Fibroblast of lung (primary cell): ENCODE measurements at regions not wholly inside any gene's neighbourhood (a gene's known extent, or its start where the extent isn't known, plus 50 kb on each side); places are given as distances from the start of the nearest gene placed in this dataset.

Experiments used
- DNase-seq, 2 donors: peaks; one replicate each; pipeline versions ENCODE4 v3.0.0 to v3.0.0-alpha.2; 2010; ENCODE audit warnings: low read depth in 2 of 2
- H2AFZ ChIP-seq: 2 replicates; pipeline ENCODE4 v1.5.1; 2012; ENCODE audit warnings: low read length, control low read depth, inconsistent platforms
- H3K27ac ChIP-seq: 2 replicates; pipeline ENCODE4 v1.5.1; 2011; ENCODE audit warnings: low read length, control low read depth; ENCODE audit not compliant: insufficient read depth
- H3K27me3 ChIP-seq: 2 replicates; pipeline ENCODE4 v1.5.1; 2011; ENCODE audit warnings: mild to moderate bottlenecking, low read length; ENCODE audit not compliant: control insufficient read depth, insufficient read depth
- H3K36me3 ChIP-seq: 2 replicates; pipeline ENCODE4 v1.5.1; 2011; ENCODE audit warnings: low read length; ENCODE audit not compliant: control insufficient read depth, insufficient read depth
- H3K4me1 ChIP-seq: 2 replicates; pipeline ENCODE4 v1.5.1; 2011; ENCODE audit warnings: low read length; ENCODE audit not compliant: control insufficient read depth, insufficient read depth; ENCODE audit errors: extremely low read depth
- H3K4me2 ChIP-seq: 2 replicates; pipeline ENCODE4 v1.5.1; 2011; ENCODE audit warnings: low read length, control low read depth; ENCODE audit not compliant: insufficient read depth; ENCODE audit errors: extremely low read depth
- H3K4me3 ChIP-seq, 4 experiments: fragments of 200-600 bp in 1 of 4; sonication (generic) in 1 of 4; replicated peaks in 1 of 4; 2 replicates each; pipeline ENCODE4 v1.5.1; 2011 to 2016; ENCODE audit warnings: low read length in 4 of 4, low read depth in 3 of 4, mild to moderate bottlenecking in 3 of 4, control low read depth in 2 of 4, inconsistent platforms in 1 of 4, mixed read lengths in 1 of 4; ENCODE audit not compliant: insufficient read depth in 1 of 4; ENCODE audit errors: control extremely low read depth in 1 of 4
- H3K79me2 ChIP-seq: 2 replicates; pipeline ENCODE4 v1.5.1; 2012; ENCODE audit warnings: mild to moderate bottlenecking, low read length, inconsistent platforms; ENCODE audit not compliant: control insufficient read depth, insufficient read depth
- H3K9ac ChIP-seq: 2 replicates; pipeline ENCODE4 v1.5.1; 2011; ENCODE audit warnings: mild to moderate bottlenecking, low read length, control low read depth; ENCODE audit not compliant: insufficient read depth
- H3K9me3 ChIP-seq: 2 replicates; pipeline ENCODE4 v1.5.1; 2012; ENCODE audit warnings: low read depth, low read length; ENCODE audit not compliant: control insufficient read depth, insufficient read depth
- H4K20me1 ChIP-seq: 2 replicates; pipeline ENCODE4 v1.5.1; 2011; ENCODE audit warnings: low read length; ENCODE audit not compliant: control insufficient read depth, insufficient read depth; ENCODE audit errors: extremely low read depth
- CTCF ChIP-seq, 2 donors: IDR thresholded peaks in 1 of 2; conservative IDR thresholded peaks in 1 of 2; 1 replicate in 1 of 2; 2 replicates in 1 of 2; pipeline ENCODE4 v1.5.1; 2011 to 2012; ENCODE audit warnings: low read length in 2 of 2, control low read depth in 1 of 2, inconsistent platforms in 1 of 2, low read depth in 1 of 2, mild to moderate bottlenecking in 1 of 2
- EZH2 ChIP-seq: IDR thresholded peaks from 2 replicates; pipeline ENCODE4 v1.5.1; 2012; ENCODE audit warnings: low read length, control low read depth, mild to moderate bottlenecking; ENCODE audit errors: missing control alignments

GRCh38 chr5:163619273-163619934, 114.0 kb downstream of the MAT2B start:
- Histone ChIP-seq H3K9me3 (no peaks in the 10 kb centered on the region), H2AFZ (no peak overlapping the region), H3K36me3 (no peaks in the 10 kb centered on the region), H3K27ac (no peak overlapping the region), H3K27me3 (no peaks in the 10 kb centered on the region), H4K20me1 (no peaks in the 10 kb centered on the region), H3K79me2 (no peaks in the 10 kb centered on the region), H3K4me2 (no peak overlapping the region), H3K9ac (no peak overlapping the region), H3K4me3 (no peak overlapping the region), H3K4me1 (peaks cover 2% of the 10 kb centered on the region)
- TF ChIP-seq CTCF (conservative IDR thresholded peaks at IDR 0.05 in 1 of 2, IDR thresholded peaks at IDR 0.05 in 1 of 2; ENCODE audit: low read depth in 1 of 2, low read length in 2 of 2), result no peak
- TF ChIP-seq EZH2, result no peak
- DNase-seq, result no peak

- peaks cover 2% of the 10 kb centered on the region for H3K4me1 ChIP-seq
- no peak overlapping the region for H3K4me2 ChIP-seq
- H3K36me3 ChIP-seq, result no peaks in the 10 kb centered on the region
- TF ChIP-seq CTCF (conservative IDR thresholded peaks at IDR 0.05 in 1 of 2, IDR thresholded peaks at IDR 0.05 in 1 of 2; ENCODE audit: low read depth in 1 of 2, low read length in 2 of 2) (no peak), EZH2 (no peak)
- no peak for DNase-seq
- H3K4me3 ChIP-seq, result no peak overlapping the region
- H3K27ac ChIP-seq, result no peak overlapping the region
- peak overlapping the region; percentile 17 for H2AFZ ChIP-seq
- H4K20me1 ChIP-seq, result no peaks in the 10 kb centered on the region
- H3K79me2 ChIP-seq, result no peaks in the 10 kb centered on the region
- no peaks in the 10 kb centered on the region for H3K9me3 ChIP-seq
- no peaks in the 10 kb centered on the region for H3K27me3 ChIP-seq
- no peak overlapping the region for H3K9ac ChIP-seq
Measured at GRCh38 chr5:163619951-163620350, 114.5 kb downstream of the MAT2B start.

- no peak for TF ChIP-seq CTCF (conservative IDR thresholded peaks at IDR 0.05 in 1 of 2, IDR thresholded peaks at IDR 0.05 in 1 of 2; ENCODE audit: low read depth in 1 of 2, low read length in 2 of 2)
- TF ChIP-seq EZH2, result no peak
Measured at GRCh38 chr5:163622799-163623198, 117.4 kb downstream of the MAT2B start.

More at GRCh38 chr5:163622799-163623198, 117.4 kb downstream of the MAT2B start:
- Histone ChIP-seq H3K4me2 (no peak overlapping the region), H3K27me3 (no peaks in the 10 kb centered on the region), H3K4me1 (no peaks in the 10 kb centered on the region), H3K36me3 (no peaks in the 10 kb centered on the region), H4K20me1 (no peaks in the 10 kb centered on the region), H3K9me3 (no peaks in the 10 kb centered on the region), H3K9ac (no peak overlapping the region), H3K4me3 (no peak overlapping the region), H2AFZ (no peak overlapping the region), H3K79me2 (no peaks in the 10 kb centered on the region), H3K27ac (no peak overlapping the region)
- DNase-seq, result peak in 1 of 2 donors; percentile 14
